ENCODE measurements at regions not wholly inside any gene's neighbourhood (a gene's known extent, or its start where the extent isn't known, plus 50 kb on each side); places are given as distances from the start of the nearest gene placed in this dataset.
"Not testable (repeated sequence)": the region's sequence is repeated elsewhere in the genome, so short reads cannot be mapped to it uniquely, and the experiment has no call there.

GRCh38 chr11:87712802-87713202 is 462.4 kb downstream of the RAB38 start:
- H3K4me3 ChIP-seq (ENCODE audit: low read length): no peak overlapping the region
- H3K4me3 Mint-ChIP-seq: no peak overlapping the region
- CTCF ChIA-PET: no interaction called here

GRCh38 chr11:87712391-87712790 is 462.9 kb downstream of the RAB38 start:
- POLR2A ChIA-PET: no interaction called here
- CTCF ChIA-PET: no interaction called here
- Mint-ChIP-seq H3K36me3 (no peaks in the 10 kb centered on the region), H3K27ac (no peak overlapping the region), H3K9me3 (peaks cover 0 to 17% (median 0%) of the 10 kb centered on the region in 5 donors), H3K4me1 (no peaks in the 10 kb centered on the region), H3K27me3 (peaks cover 0 to 1% of the 10 kb centered on the region in 2 donors), H3K4me3 (no peak overlapping the region)
- H3K9me3 ChIP-seq (ENCODE audit: low read length): no peaks in the 10 kb centered on the region
- H3K36me3 ChIP-seq (ENCODE audit: insufficient read depth, low read length): no peaks in the 10 kb centered on the region
- no peak overlapping the region for H3K27ac ChIP-seq (ENCODE audit: low read depth, low read length)
- no peaks in the 10 kb centered on the region for H3K27me3 ChIP-seq (ENCODE audit: insufficient read depth, low read length, poor library complexity, severe bottlenecking)
- H3K4me1 ChIP-seq (ENCODE audit: insufficient read depth, low read length): no peaks in the 10 kb centered on the region
- DNase-seq: no peak
- no peak overlapping the region for H3K4me3 ChIP-seq (ENCODE audit: low read length)

More at GRCh38 chr11:87712802-87713202, 462.4 kb downstream of the RAB38 start:
- peaks cover 0 to 1% of the 10 kb centered on the region in 2 donors for H3K27me3 Mint-ChIP-seq
- H3K9me3 Mint-ChIP-seq: peaks cover 0 to 13% (median 0%) of the 10 kb centered on the region in 5 donors
- no peak overlapping the region for H3K27ac ChIP-seq (ENCODE audit: low read depth, low read length)
- no peaks in the 10 kb centered on the region for H3K36me3 Mint-ChIP-seq
- H3K36me3 ChIP-seq (ENCODE audit: insufficient read depth, low read length): no peaks in the 10 kb centered on the region
- no peaks in the 10 kb centered on the region for H3K4me1 ChIP-seq (ENCODE audit: insufficient read depth, low read length)
- no peak for DNase-seq
- no peaks in the 10 kb centered on the region for H3K4me1 Mint-ChIP-seq
- H3K9me3 ChIP-seq (ENCODE audit: low read length): no peaks in the 10 kb centered on the region
- POLR2A ChIA-PET: no interaction called here
- no peak overlapping the region for H3K27ac Mint-ChIP-seq
- no peaks in the 10 kb centered on the region for H3K27me3 ChIP-seq (ENCODE audit: insufficient read depth, low read length, poor library complexity, severe bottlenecking)

- H3K4me1 Mint-ChIP-seq; H3K27ac Mint-ChIP-seq; H3K4me3 ChIP-seq (ENCODE audit: low read length); H3K27me3 Mint-ChIP-seq; H3K36me3 Mint-ChIP-seq; H3K4me3 Mint-ChIP-seq; DNase-seq; H3K4me1 ChIP-seq (ENCODE audit: insufficient read depth, low read length); H3K27me3 ChIP-seq (ENCODE audit: insufficient read depth, low read length, poor library complexity, severe bottlenecking); POLR2A ChIA-PET; CTCF ChIA-PET; H3K27ac ChIP-seq (ENCODE audit: low read depth, low read length); H3K9me3 ChIP-seq (ENCODE audit: low read length); H3K36me3 ChIP-seq (ENCODE audit: insufficient read depth, low read length): not testable (repeated sequence)
- peaks cover 5 to 22% (median 11%) of the 10 kb centered on the region in 5 donors for H3K9me3 Mint-ChIP-seq
Measured at GRCh38 chr11:87703589-87703988, 471.7 kb downstream of the RAB38 start.

GRCh38 chr11:87675993-87676392 is 499.2 kb downstream of the RAB38 start:
- no peaks in the 10 kb centered on the region for H3K36me3 Mint-ChIP-seq
- Histone ChIP-seq H3K9me3 (ENCODE audit: low read length) (no peaks in the 10 kb centered on the region), H3K27ac (ENCODE audit: low read depth, low read length) (no peak overlapping the region), H3K36me3 (ENCODE audit: insufficient read depth, low read length) (no peaks in the 10 kb centered on the region), H3K4me3 (ENCODE audit: low read length) (no peak overlapping the region), H3K27me3 (ENCODE audit: insufficient read depth, low read length, poor library complexity, severe bottlenecking) (no peaks in the 10 kb centered on the region), H3K4me1 (ENCODE audit: insufficient read depth, low read length) (no peaks in the 10 kb centered on the region)
- H3K9me3 Mint-ChIP-seq: peaks cover 0 to 5% (median 0%) of the 10 kb centered on the region in 5 donors
- H3K27me3 Mint-ChIP-seq: no peaks in the 10 kb centered on the region
- no peak overlapping the region for H3K27ac Mint-ChIP-seq
- no peak for DNase-seq
- POLR2A ChIA-PET: no interaction called here
- no peak overlapping the region for H3K4me3 Mint-ChIP-seq
- CTCF ChIA-PET: no interaction called here
- H3K4me1 Mint-ChIP-seq: no peaks in the 10 kb centered on the region

GRCh38 chr11:87666730-87667129 is 508.5 kb downstream of the RAB38 start:
- H3K27me3 Mint-ChIP-seq: no peaks in the 10 kb centered on the region
- peaks cover 0 to 2% (median 0%) of the 10 kb centered on the region in 3 donors for H3K36me3 Mint-ChIP-seq
- no peak for DNase-seq
- Histone ChIP-seq H3K27me3 (ENCODE audit: insufficient read depth, low read length, poor library complexity, severe bottlenecking) (no peaks in the 10 kb centered on the region), H3K27ac (ENCODE audit: low read depth, low read length) (no peak overlapping the region), H3K36me3 (ENCODE audit: insufficient read depth, low read length) (no peaks in the 10 kb centered on the region), H3K4me3 (ENCODE audit: low read length) (no peak overlapping the region), H3K9me3 (ENCODE audit: low read length) (no peaks in the 10 kb centered on the region), H3K4me1 (ENCODE audit: insufficient read depth, low read length) (no peaks in the 10 kb centered on the region)
- H3K4me3 Mint-ChIP-seq: no peak overlapping the region
- H3K4me1 Mint-ChIP-seq: no peaks in the 10 kb centered on the region
- no peak overlapping the region for H3K27ac Mint-ChIP-seq
- peaks cover 0 to 2% (median 0%) of the 10 kb centered on the region in 5 donors for H3K9me3 Mint-ChIP-seq
- ChIA-PET CTCF (no interaction called here), POLR2A (no interaction called here)

GRCh38 chr11:87662287-87662686 is 513.0 kb downstream of the RAB38 start:
- CTCF ChIA-PET: no interaction called here
- Mint-ChIP-seq H3K27me3 (no peaks in the 10 kb centered on the region), H3K4me1 (no peaks in the 10 kb centered on the region), H3K9me3 (peaks cover 0 to 2% (median 0%) of the 10 kb centered on the region in 5 donors), H3K27ac (no peak overlapping the region), H3K4me3 (no peak overlapping the region), H3K36me3 (peaks cover 0 to 2% (median 0%) of the 10 kb centered on the region in 3 donors)
- POLR2A ChIA-PET: no interaction called here
- Histone ChIP-seq H3K27me3 (ENCODE audit: insufficient read depth, low read length, poor library complexity, severe bottlenecking) (no peaks in the 10 kb centered on the region), H3K36me3 (ENCODE audit: insufficient read depth, low read length) (no peaks in the 10 kb centered on the region), H3K4me3 (ENCODE audit: low read length) (no peak overlapping the region), H3K9me3 (ENCODE audit: low read length) (no peaks in the 10 kb centered on the region), H3K4me1 (ENCODE audit: insufficient read depth, low read length) (no peaks in the 10 kb centered on the region), H3K27ac (ENCODE audit: low read depth, low read length) (no peak overlapping the region)
- no peak for DNase-seq

- ChIA-PET POLR2A (no interaction called here), CTCF (no interaction called here)
- H3K36me3 Mint-ChIP-seq: peaks cover 0 to 2% (median 0%) of the 10 kb centered on the region in 3 donors
- H3K9me3 Mint-ChIP-seq: peaks cover 0 to 3% (median 2%) of the 10 kb centered on the region in 5 donors
- Histone ChIP-seq H3K9me3 (ENCODE audit: low read length) (no peaks in the 10 kb centered on the region), H3K4me3 (ENCODE audit: low read length) (no peak overlapping the region), H3K36me3 (ENCODE audit: insufficient read depth, low read length) (no peaks in the 10 kb centered on the region), H3K27me3 (ENCODE audit: insufficient read depth, low read length, poor library complexity, severe bottlenecking) (no peaks in the 10 kb centered on the region), H3K27ac (ENCODE audit: low read depth, low read length) (no peak overlapping the region), H3K4me1 (ENCODE audit: insufficient read depth, low read length) (no peaks in the 10 kb centered on the region)
- no peaks in the 10 kb centered on the region for H3K27me3 Mint-ChIP-seq
- no peaks in the 10 kb centered on the region for H3K4me1 Mint-ChIP-seq
- DNase-seq: no peak
- no peak overlapping the region for H3K27ac Mint-ChIP-seq
- H3K4me3 Mint-ChIP-seq: no peak overlapping the region
Measured at GRCh38 chr11:87660926-87661660, 514.1 kb downstream of the RAB38 start.

GRCh38 chr11:87659807-87660206 is 515.4 kb downstream of the RAB38 start:
- no peak for DNase-seq
- Mint-ChIP-seq H3K4me1 (no peaks in the 10 kb centered on the region), H3K9me3 (peaks cover 0 to 6% (median 2%) of the 10 kb centered on the region in 5 donors), H3K36me3 (no peaks in the 10 kb centered on the region), H3K27ac (no peak overlapping the region), H3K27me3 (no peaks in the 10 kb centered on the region), H3K4me3 (no peak overlapping the region)
- Histone ChIP-seq H3K27ac (ENCODE audit: low read depth, low read length) (no peak overlapping the region), H3K4me1 (ENCODE audit: insufficient read depth, low read length) (no peaks in the 10 kb centered on the region), H3K9me3 (ENCODE audit: low read length) (no peaks in the 10 kb centered on the region), H3K4me3 (ENCODE audit: low read length) (no peak overlapping the region), H3K27me3 (ENCODE audit: insufficient read depth, low read length, poor library complexity, severe bottlenecking) (no peaks in the 10 kb centered on the region), H3K36me3 (ENCODE audit: insufficient read depth, low read length) (no peaks in the 10 kb centered on the region)
- POLR2A ChIA-PET: no interaction called here
- CTCF ChIA-PET: no interaction called here

Measured in CD8-positive, alpha-beta memory T cell (primary cell).